ENCODE measurements at regions not wholly inside any gene's neighbourhood (a gene's known extent, or its start where the extent isn't known, plus 50 kb on each side); places are given as distances from the start of the nearest gene placed in this dataset.

DNA sequence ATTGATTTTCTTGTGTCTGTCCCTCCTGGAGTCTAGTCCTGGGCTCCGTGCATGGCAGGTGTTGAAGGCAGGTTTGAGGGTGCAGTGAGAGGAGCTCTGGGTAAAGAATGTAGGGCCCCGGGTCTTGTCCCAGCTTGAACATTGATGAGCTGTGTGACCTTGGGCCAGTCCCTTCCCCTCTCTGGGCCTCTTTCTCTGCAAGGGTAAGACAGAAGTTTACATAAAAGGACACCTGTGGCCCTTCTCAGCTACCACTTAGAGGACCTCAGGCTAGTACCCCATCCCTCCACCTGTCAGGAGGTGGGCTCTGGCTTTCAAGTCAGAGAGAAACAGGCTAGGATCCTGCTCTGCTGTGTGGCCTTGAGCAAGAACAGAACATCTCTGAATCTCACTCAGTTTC, 55.3 kb upstream of the CTNNBL1 start:
- TF ChIP-seq CTCF (IDR thresholded peaks at IDR 0.05; ENCODE audit: low read depth, low read length) (no peak), POLR2A (IDR thresholded peaks at IDR 0.05; ENCODE audit: extremely low read depth, insufficient read length) (no peak), MAX (IDR thresholded peaks at IDR 0.05; ENCODE audit: low read depth, low read length) (no peak), MYC (IDR thresholded peaks at IDR 0.05; ENCODE audit: low read depth, low read length) (no peak)

All from NB4 (cell line).